ENCODE measurements at regions not wholly inside any gene's neighbourhood (a gene's known extent, or its start where the extent isn't known, plus 50 kb on each side); places are given as distances from the start of the nearest gene placed in this dataset.

- DNase-seq (ENCODE audit: extremely low spot score in 2 of 2) = no peak
- no peak overlapping the region for H3K4me3 ChIP-seq
- H3K27ac ChIP-seq = no peak overlapping the region
- no peaks in the 10 kb centered on the region for H3K4me1 ChIP-seq
- no peaks in the 10 kb centered on the region for H3K27me3 ChIP-seq
- H3K9me3 ChIP-seq = peaks cover 5% of the 10 kb centered on the region
- no peaks in the 10 kb centered on the region for H3K36me3 ChIP-seq
- TF ChIP-seq CTCF (IDR thresholded peaks at IDR 0.05) (no peak), POLR2AphosphoS5 (IDR thresholded peaks at IDR 0.05; ENCODE audit: insufficient read depth in 1 of 2, low read depth in 1 of 2) (no peak), POLR2A (IDR thresholded peaks at IDR 0.05) (no peak)
- intact Hi-C loops (cut with DNase I) = no loop called here
These were observed 286.1 kb downstream of the ZNF621 start for GRCh38 chr3:40810813-40811212.

- Histone ChIP-seq H3K27ac (no peak overlapping the region), H3K4me3 (no peak overlapping the region), H3K4me1 (no peaks in the 10 kb centered on the region), H3K27me3 (no peaks in the 10 kb centered on the region), H3K36me3 (no peaks in the 10 kb centered on the region), H3K9me3 (no peaks in the 10 kb centered on the region)
- no peak for TF ChIP-seq CTCF (IDR thresholded peaks at IDR 0.05)
- TF ChIP-seq POLR2A (IDR thresholded peaks at IDR 0.05) = no peak
- TF ChIP-seq POLR2AphosphoS5 (IDR thresholded peaks at IDR 0.05; ENCODE audit: insufficient read depth in 1 of 2, low read depth in 1 of 2) = no peak
- no peak for DNase-seq (ENCODE audit: extremely low spot score in 2 of 2)
- intact Hi-C loops (cut with DNase I) = no loop called here
These were observed 292.3 kb downstream of the ZNF621 start for GRCh38 chr3:40817017-40817416.

- no peak for TF ChIP-seq POLR2AphosphoS5 (IDR thresholded peaks at IDR 0.05; ENCODE audit: insufficient read depth in 1 of 2, low read depth in 1 of 2)
- TF ChIP-seq CTCF (IDR thresholded peaks at IDR 0.05) = no peak
- no peak for TF ChIP-seq POLR2A (IDR thresholded peaks at IDR 0.05)
- intact Hi-C loops (cut with DNase I) = no loop called here
- H3K27ac ChIP-seq = no peak overlapping the region
- H3K36me3 ChIP-seq = no peaks in the 10 kb centered on the region
- H3K4me3 ChIP-seq = no peak overlapping the region
- no peaks in the 10 kb centered on the region for H3K9me3 ChIP-seq
- H3K27me3 ChIP-seq = no peaks in the 10 kb centered on the region
- H3K4me1 ChIP-seq = no peaks in the 10 kb centered on the region
- no peak for DNase-seq (ENCODE audit: extremely low spot score in 2 of 2)
These were observed 296.6 kb downstream of the ZNF621 start for GRCh38 chr3:40821315-40821714.

- no peak for DNase-seq (ENCODE audit: extremely low spot score in 2 of 2)
- no peaks in the 10 kb centered on the region for H3K9me3 ChIP-seq
- TF ChIP-seq CTCF (IDR thresholded peaks at IDR 0.05) = no peak
- H3K27me3 ChIP-seq = no peaks in the 10 kb centered on the region
- H3K36me3 ChIP-seq = no peaks in the 10 kb centered on the region
- H3K27ac ChIP-seq = no peak overlapping the region
- H3K4me1 ChIP-seq = no peaks in the 10 kb centered on the region
- intact Hi-C loops (cut with DNase I) = no loop called here
- no peak overlapping the region for H3K4me3 ChIP-seq
These were observed 302.5 kb downstream of the ZNF621 start for GRCh38 chr3:40827226-40827625.

GRCh38 chr3:40827942-40828688, 303.4 kb downstream of the ZNF621 start:
- intact Hi-C loops (cut with DNase I) = no loop called here
- Histone ChIP-seq H3K27ac (no peak overlapping the region), H3K4me3 (no peak overlapping the region), H3K27me3 (no peaks in the 10 kb centered on the region), H3K9me3 (no peaks in the 10 kb centered on the region), H3K36me3 (no peaks in the 10 kb centered on the region), H3K4me1 (no peaks in the 10 kb centered on the region)
- no peak for TF ChIP-seq POLR2AphosphoS5 (IDR thresholded peaks at IDR 0.05; ENCODE audit: insufficient read depth in 1 of 2, low read depth in 1 of 2)
- TF ChIP-seq CTCF (IDR thresholded peaks at IDR 0.05) = no peak
- TF ChIP-seq POLR2A (IDR thresholded peaks at IDR 0.05) = no peak
- no peak for DNase-seq (ENCODE audit: extremely low spot score in 2 of 2)
